ENCODE measurements at regions not wholly inside any gene's neighbourhood (a gene's known extent, or its start where the extent isn't known, plus 50 kb on each side); places are given as distances from the start of the nearest gene placed in this dataset.

DNA sequence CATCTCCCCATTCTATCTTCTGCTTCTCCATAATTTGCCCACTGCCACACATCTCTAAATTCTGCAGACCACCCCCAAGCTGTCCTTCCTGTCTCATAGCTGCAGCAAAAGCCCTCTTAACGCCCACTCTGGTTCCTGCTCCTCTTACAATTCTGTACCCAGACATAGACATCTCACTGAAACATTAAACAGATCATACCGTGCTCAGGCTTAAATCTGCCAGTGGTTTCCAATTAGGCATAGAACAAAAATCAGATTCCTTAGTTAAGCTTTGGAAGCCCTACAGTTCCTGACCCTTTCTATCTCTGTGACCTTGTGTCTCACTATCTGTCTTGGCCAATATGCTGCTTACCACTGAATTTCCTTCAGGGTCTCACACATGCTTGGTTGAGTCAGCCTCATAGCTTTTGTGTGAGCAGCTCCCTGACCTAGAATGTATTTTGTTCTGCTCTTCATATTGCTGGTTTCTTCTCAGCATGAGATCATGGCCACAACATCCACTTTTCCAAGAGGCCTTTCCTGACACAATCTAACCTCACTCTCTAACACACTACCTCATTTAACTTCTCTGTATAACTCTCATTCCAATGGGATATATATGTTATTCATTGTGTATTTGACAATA, 749.7 kb downstream of the MAFB start:
- DNase-seq (no peak), ATAC-seq (ENCODE audit: poor library complexity) (no peak)
- Histone ChIP-seq H3K9me3 (ENCODE audit: control insufficient read depth in 1 of 2, insufficient read depth in 1 of 2, low read length in 2 of 2) (no peaks in the 10 kb centered on the region), H3K36me3 (ENCODE audit: insufficient read depth, low read length) (no peaks in the 10 kb centered on the region), H3K4me1 (ENCODE audit: insufficient read depth, low read length) (no peaks in the 10 kb centered on the region), H3K27me3 (ENCODE audit: control insufficient read depth in 1 of 2, insufficient read depth in 2 of 2, low read length in 2 of 2) (no peaks in the 10 kb centered on the region), H3K27ac (ENCODE audit: low read depth in 1 of 2, low read length in 2 of 2) (no peak overlapping the region), H3K4me3 (ENCODE audit: low read length) (no peak overlapping the region)
- Mint-ChIP-seq H3K27ac (no peak overlapping the region), H3K9me3 (peaks cover 2% of the 10 kb centered on the region), H3K4me3 (no peak overlapping the region), H3K4me1 (ENCODE audit: low read depth) (no peaks in the 10 kb centered on the region), H3K27me3 (peaks cover 7% of the 10 kb centered on the region), H3K36me3 (ENCODE audit: low read depth) (no peaks in the 10 kb centered on the region)
- ChIA-PET CTCF (no interaction called here), POLR2A (no interaction called here)
- TF ChIP-seq, protein P1, sequence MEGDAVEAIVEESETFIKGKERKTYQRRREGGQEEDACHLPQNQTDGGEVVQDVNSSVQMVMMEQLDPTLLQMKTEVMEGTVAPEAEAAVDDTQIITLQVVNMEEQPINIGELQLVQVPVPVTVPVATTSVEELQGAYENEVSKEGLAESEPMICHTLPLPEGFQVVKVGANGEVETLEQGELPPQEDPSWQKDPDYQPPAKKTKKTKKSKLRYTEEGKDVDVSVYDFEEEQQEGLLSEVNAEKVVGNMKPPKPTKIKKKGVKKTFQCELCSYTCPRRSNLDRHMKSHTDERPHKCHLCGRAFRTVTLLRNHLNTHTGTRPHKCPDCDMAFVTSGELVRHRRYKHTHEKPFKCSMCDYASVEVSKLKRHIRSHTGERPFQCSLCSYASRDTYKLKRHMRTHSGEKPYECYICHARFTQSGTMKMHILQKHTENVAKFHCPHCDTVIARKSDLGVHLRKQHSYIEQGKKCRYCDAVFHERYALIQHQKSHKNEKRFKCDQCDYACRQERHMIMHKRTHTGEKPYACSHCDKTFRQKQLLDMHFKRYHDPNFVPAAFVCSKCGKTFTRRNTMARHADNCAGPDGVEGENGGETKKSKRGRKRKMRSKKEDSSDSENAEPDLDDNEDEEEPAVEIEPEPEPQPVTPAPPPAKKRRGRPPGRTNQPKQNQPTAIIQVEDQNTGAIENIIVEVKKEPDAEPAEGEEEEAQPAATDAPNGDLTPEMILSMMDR (IDR thresholded peaks at IDR 0.05) = no peak
- intact Hi-C loops (cut with DNase I, micrococcal nuclease) = no loop called here

DNA sequence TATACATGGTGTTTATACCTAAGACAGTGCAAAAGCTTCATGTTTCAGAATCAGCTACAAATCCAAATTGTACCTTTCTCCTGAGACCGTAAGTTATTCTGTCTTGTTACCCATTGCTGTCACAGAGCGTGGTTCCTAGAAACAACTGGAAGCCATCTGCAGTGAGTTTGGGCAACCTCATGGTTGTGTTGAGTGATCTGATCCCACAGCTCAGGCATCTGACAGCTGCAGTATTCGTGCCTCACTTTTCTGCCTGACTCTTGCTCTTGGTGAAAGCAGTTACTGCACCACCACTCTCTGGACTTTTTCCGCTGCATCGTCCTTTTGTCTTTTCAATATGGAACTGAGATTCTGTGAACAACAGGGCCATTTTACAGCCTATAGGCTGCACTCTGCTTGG, 752.6 kb downstream of the MAFB start:
- no peaks in the 10 kb centered on the region for H3K9me3 ChIP-seq (ENCODE audit: control insufficient read depth in 1 of 2, insufficient read depth in 1 of 2, low read length in 2 of 2)
- no peak for ATAC-seq (ENCODE audit: poor library complexity)
- H3K4me3 ChIP-seq (ENCODE audit: low read length) = no peak overlapping the region
- no peak for DNase-seq
- Mint-ChIP-seq H3K9me3 (peaks cover 2% of the 10 kb centered on the region), H3K36me3 (ENCODE audit: low read depth) (no peaks in the 10 kb centered on the region), H3K27me3 (no peaks in the 10 kb centered on the region), H3K4me1 (ENCODE audit: low read depth) (no peaks in the 10 kb centered on the region), H3K27ac (no peak overlapping the region), H3K4me3 (no peak overlapping the region)
- ChIA-PET CTCF (no interaction called here), POLR2A (no interaction called here)
- no peaks in the 10 kb centered on the region for H3K36me3 ChIP-seq (ENCODE audit: insufficient read depth, low read length)
- H3K27me3 ChIP-seq (ENCODE audit: control insufficient read depth in 1 of 2, insufficient read depth in 2 of 2, low read length in 2 of 2) = no peaks in the 10 kb centered on the region
- H3K27ac ChIP-seq (ENCODE audit: low read depth in 1 of 2, low read length in 2 of 2) = no peak overlapping the region
- intact Hi-C loops (cut with DNase I, micrococcal nuclease) = no loop called here
- TF ChIP-seq, protein P1 (IDR thresholded peaks at IDR 0.05) = no peak
- no peaks in the 10 kb centered on the region for H3K4me1 ChIP-seq (ENCODE audit: insufficient read depth, low read length)

DNA sequence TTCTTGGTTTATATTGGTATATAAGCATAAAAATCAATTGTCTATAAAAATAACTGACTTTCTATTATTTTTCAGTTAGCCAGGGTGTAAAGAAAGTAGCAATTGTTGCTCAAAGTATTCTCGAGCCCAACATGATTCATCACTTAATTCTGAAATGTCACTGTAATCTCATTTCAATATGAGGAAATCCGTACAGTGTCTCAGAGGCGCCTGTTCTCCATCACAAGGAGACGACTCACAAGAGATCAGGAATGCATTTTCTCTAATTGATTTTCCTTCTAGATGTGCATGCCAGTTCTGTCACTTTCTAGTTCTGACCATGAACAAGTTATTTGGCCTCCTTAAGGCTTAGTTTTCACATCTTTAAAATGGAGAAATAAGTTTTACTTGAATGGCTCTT, 753.1 kb downstream of the MAFB start:
- H3K27me3 ChIP-seq (ENCODE audit: control insufficient read depth in 1 of 2, insufficient read depth in 2 of 2, low read length in 2 of 2) = no peaks in the 10 kb centered on the region
- H3K9me3 Mint-ChIP-seq = peaks cover 2% of the 10 kb centered on the region
- no peak overlapping the region for H3K27ac ChIP-seq (ENCODE audit: low read depth in 1 of 2, low read length in 2 of 2)

More for the DNA sequence above, 753.1 kb downstream of the MAFB start:
- Histone ChIP-seq H3K4me3 (ENCODE audit: low read length) (no peak overlapping the region), H3K4me1 (ENCODE audit: insufficient read depth, low read length) (no peaks in the 10 kb centered on the region), H3K36me3 (ENCODE audit: insufficient read depth, low read length) (no peaks in the 10 kb centered on the region), H3K9me3 (ENCODE audit: control insufficient read depth in 1 of 2, insufficient read depth in 1 of 2, low read length in 2 of 2) (no peaks in the 10 kb centered on the region)
- POLR2A ChIA-PET = no interaction called here
- no peak overlapping the region for H3K4me3 Mint-ChIP-seq
- H3K36me3 Mint-ChIP-seq (ENCODE audit: low read depth) = no peaks in the 10 kb centered on the region
- no peak overlapping the region for H3K27ac Mint-ChIP-seq
- H3K4me1 Mint-ChIP-seq (ENCODE audit: low read depth) = no peaks in the 10 kb centered on the region
- no peak for ATAC-seq (ENCODE audit: poor library complexity)
- TF ChIP-seq, protein P1 (IDR thresholded peaks at IDR 0.05) = no peak
- no peaks in the 10 kb centered on the region for H3K27me3 Mint-ChIP-seq
- intact Hi-C loops (cut with DNase I, micrococcal nuclease) = no loop called here
- no peak for DNase-seq
- CTCF ChIA-PET = no interaction called here
